ENCODE measurements at regions not wholly inside any gene's neighbourhood (a gene's known extent, or its start where the extent isn't known, plus 50 kb on each side); places are given as distances from the start of the nearest gene placed in this dataset.
"Not testable (repeated sequence)": the region's sequence is repeated elsewhere in the genome, so short reads cannot be mapped to it uniquely, and the experiment has no call there.

DNA sequence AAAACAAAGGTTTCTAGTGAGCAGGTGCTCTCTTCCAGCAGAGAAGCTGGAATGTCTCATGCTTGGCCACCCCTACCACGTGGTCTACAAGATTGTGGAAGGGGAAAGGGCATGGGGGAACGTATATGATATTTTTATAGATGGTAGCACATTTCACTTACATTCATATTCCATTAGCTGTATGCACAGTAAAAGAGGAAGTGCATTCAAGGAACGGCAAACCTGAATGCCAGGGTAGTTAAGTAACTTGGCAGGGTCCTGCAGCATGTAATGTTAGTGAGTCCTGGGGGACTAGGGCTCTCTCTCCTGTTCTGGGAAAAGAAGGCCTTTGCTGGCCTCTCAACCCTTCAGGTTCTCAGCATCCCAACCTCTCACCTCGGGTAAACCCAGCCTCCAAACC, 319.5 kb upstream of the NBPF12 start:
- H3K27me3 ChIP-seq (ENCODE audit: insufficient read depth, low read length); H3K4me1 ChIP-seq (ENCODE audit: insufficient read depth, low read length, severe bottlenecking); H3K4me3 ChIP-seq (ENCODE audit: low read depth, low read length, poor library complexity, severe bottlenecking); H3F3A ChIP-seq (ENCODE audit: insufficient read depth, low read length); H3K9me2 ChIP-seq (ENCODE audit: low read depth, low read length); H4K20me1 ChIP-seq (ENCODE audit: insufficient read depth, low read length); H3K27ac ChIP-seq (ENCODE audit: low read depth, low read length, poor library complexity, severe bottlenecking); H3K79me2 ChIP-seq (ENCODE audit: insufficient read depth, low read length); H2AFZ ChIP-seq (ENCODE audit: low read length); H3K9me3 ChIP-seq (ENCODE audit: low read length); H3K36me3 ChIP-seq (ENCODE audit: insufficient read depth, low read length); H3K4me2 ChIP-seq (ENCODE audit: low read length); H3K9ac ChIP-seq (ENCODE audit: low read length): not testable (repeated sequence)

DNA sequence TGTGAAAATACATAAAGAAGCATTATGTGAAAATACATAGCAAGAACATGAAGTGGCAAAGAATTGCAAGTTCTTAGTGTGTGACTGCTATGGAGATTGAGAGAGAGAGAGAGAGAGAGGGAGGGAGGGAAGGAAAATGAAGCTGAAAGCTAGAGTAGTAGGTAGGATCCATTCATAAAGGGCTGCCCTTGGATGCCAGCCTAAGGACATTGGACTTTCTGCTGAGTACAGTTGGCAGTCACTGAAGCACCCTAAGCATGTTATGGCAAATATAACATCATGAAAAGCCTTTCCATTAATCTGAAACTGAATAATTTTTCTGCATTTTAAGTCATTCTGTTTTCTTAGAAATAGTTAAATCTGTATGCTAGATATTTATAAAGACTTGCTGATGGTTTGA, 333.4 kb upstream of the NBPF12 start:
- not testable (repeated sequence) for H3K9ac ChIP-seq (ENCODE audit: low read length); H4K20me1 ChIP-seq (ENCODE audit: insufficient read depth, low read length); H3K27me3 ChIP-seq (ENCODE audit: insufficient read depth, low read length); H3K4me3 ChIP-seq (ENCODE audit: low read depth, low read length, poor library complexity, severe bottlenecking); H3K9me3 ChIP-seq (ENCODE audit: low read length); H3K79me2 ChIP-seq (ENCODE audit: insufficient read depth, low read length); H3K4me1 ChIP-seq (ENCODE audit: insufficient read depth, low read length, severe bottlenecking); H3K27ac ChIP-seq (ENCODE audit: low read depth, low read length, poor library complexity, severe bottlenecking); H3F3A ChIP-seq (ENCODE audit: insufficient read depth, low read length); H3K4me2 ChIP-seq (ENCODE audit: low read length); H2AFZ ChIP-seq (ENCODE audit: low read length); H3K36me3 ChIP-seq (ENCODE audit: insufficient read depth, low read length); H3K9me2 ChIP-seq (ENCODE audit: low read depth, low read length)

- not testable (repeated sequence) for H3K9me2 ChIP-seq (ENCODE audit: low read depth, low read length); H3K9me3 ChIP-seq (ENCODE audit: low read length); H3K79me2 ChIP-seq (ENCODE audit: insufficient read depth, low read length); H3K27ac ChIP-seq (ENCODE audit: low read depth, low read length, poor library complexity, severe bottlenecking); H2AFZ ChIP-seq (ENCODE audit: low read length); H3K36me3 ChIP-seq (ENCODE audit: insufficient read depth, low read length); H3K4me3 ChIP-seq (ENCODE audit: low read depth, low read length, poor library complexity, severe bottlenecking); H3K4me1 ChIP-seq (ENCODE audit: insufficient read depth, low read length, severe bottlenecking); H3F3A ChIP-seq (ENCODE audit: insufficient read depth, low read length); H3K9ac ChIP-seq (ENCODE audit: low read length); H3K27me3 ChIP-seq (ENCODE audit: insufficient read depth, low read length); H4K20me1 ChIP-seq (ENCODE audit: insufficient read depth, low read length); H3K4me2 ChIP-seq (ENCODE audit: low read length)
These were observed 337.3 kb upstream of the NBPF12 start for GRCh38 chr1:146600720-146601307.

- H3K36me3 ChIP-seq (ENCODE audit: insufficient read depth, low read length); H3F3A ChIP-seq (ENCODE audit: insufficient read depth, low read length); H3K79me2 ChIP-seq (ENCODE audit: insufficient read depth, low read length); H3K4me3 ChIP-seq (ENCODE audit: low read depth, low read length, poor library complexity, severe bottlenecking); H3K27me3 ChIP-seq (ENCODE audit: insufficient read depth, low read length); H4K20me1 ChIP-seq (ENCODE audit: insufficient read depth, low read length); H3K27ac ChIP-seq (ENCODE audit: low read depth, low read length, poor library complexity, severe bottlenecking); H3K4me2 ChIP-seq (ENCODE audit: low read length); H3K9ac ChIP-seq (ENCODE audit: low read length); H3K9me3 ChIP-seq (ENCODE audit: low read length); H3K4me1 ChIP-seq (ENCODE audit: insufficient read depth, low read length, severe bottlenecking); H2AFZ ChIP-seq (ENCODE audit: low read length); H3K9me2 ChIP-seq (ENCODE audit: low read depth, low read length): not testable (repeated sequence)
These were observed 338.2 kb upstream of the NBPF12 start for GRCh38 chr1:146599906-146600305.

DNA sequence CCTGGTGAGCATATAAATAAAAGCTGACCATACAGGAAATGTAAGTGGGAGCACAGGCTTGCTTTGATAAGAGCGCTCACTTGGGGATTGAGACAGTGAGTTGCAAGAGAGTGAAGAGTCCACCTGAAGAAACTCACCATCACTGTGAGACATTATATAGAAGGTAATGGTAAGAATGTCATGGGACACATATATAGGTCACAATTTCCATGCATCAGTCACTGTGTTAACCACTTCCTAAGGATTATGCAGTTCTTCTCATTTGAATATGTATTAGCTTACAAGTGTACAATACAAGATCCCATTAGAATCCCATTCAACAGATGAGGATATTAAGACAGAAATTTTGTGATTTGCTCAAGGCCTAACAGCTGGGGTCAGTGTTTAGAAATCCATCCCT, 352.4 kb upstream of the NOTCH2NLA start:
- not testable (repeated sequence) for H3K9ac ChIP-seq (ENCODE audit: low read length); H3K9me3 ChIP-seq (ENCODE audit: low read length); H4K20me1 ChIP-seq (ENCODE audit: insufficient read depth, low read length); H3K9me2 ChIP-seq (ENCODE audit: low read depth, low read length); H3K4me2 ChIP-seq (ENCODE audit: low read length); H3F3A ChIP-seq (ENCODE audit: insufficient read depth, low read length); H3K27me3 ChIP-seq (ENCODE audit: insufficient read depth, low read length); H3K4me3 ChIP-seq (ENCODE audit: low read depth, low read length, poor library complexity, severe bottlenecking); H2AFZ ChIP-seq (ENCODE audit: low read length); H3K36me3 ChIP-seq (ENCODE audit: insufficient read depth, low read length); H3K4me1 ChIP-seq (ENCODE audit: insufficient read depth, low read length, severe bottlenecking); H3K27ac ChIP-seq (ENCODE audit: low read depth, low read length, poor library complexity, severe bottlenecking); H3K79me2 ChIP-seq (ENCODE audit: insufficient read depth, low read length)

GRCh38 chr1:146567541-146567940, 338.7 kb upstream of the NOTCH2NLA start:
- H3K27me3 ChIP-seq (ENCODE audit: insufficient read depth, low read length); H3K4me2 ChIP-seq (ENCODE audit: low read length); H3K9me3 ChIP-seq (ENCODE audit: low read length); H4K20me1 ChIP-seq (ENCODE audit: insufficient read depth, low read length); H3K9me2 ChIP-seq (ENCODE audit: low read depth, low read length); H2AFZ ChIP-seq (ENCODE audit: low read length); H3K4me3 ChIP-seq (ENCODE audit: low read depth, low read length, poor library complexity, severe bottlenecking); H3F3A ChIP-seq (ENCODE audit: insufficient read depth, low read length); H3K4me1 ChIP-seq (ENCODE audit: insufficient read depth, low read length, severe bottlenecking); H3K36me3 ChIP-seq (ENCODE audit: insufficient read depth, low read length); H3K9ac ChIP-seq (ENCODE audit: low read length); H3K27ac ChIP-seq (ENCODE audit: low read depth, low read length, poor library complexity, severe bottlenecking); H3K79me2 ChIP-seq (ENCODE audit: insufficient read depth, low read length): not testable (repeated sequence)

DNA sequence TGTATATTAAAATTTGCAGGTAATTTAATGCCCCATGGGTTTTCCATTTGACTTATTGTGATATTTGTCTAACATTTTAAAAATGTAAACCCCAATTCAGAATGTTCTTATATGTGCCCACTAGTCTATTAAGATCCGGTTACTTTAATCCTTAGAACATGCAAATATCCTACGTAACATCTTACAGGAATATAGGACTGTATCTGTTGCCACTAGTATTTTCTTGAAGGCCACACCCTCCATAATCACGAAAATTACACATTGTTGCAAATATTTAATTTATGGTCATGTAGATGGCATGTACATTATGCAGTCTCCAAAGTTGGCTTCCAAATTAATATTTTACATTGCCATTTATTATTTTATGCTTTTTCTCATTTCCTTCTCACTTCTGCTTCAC, 329.2 kb upstream of the NOTCH2NLA start:
- not testable (repeated sequence) for H3K9ac ChIP-seq (ENCODE audit: low read length); H3K36me3 ChIP-seq (ENCODE audit: insufficient read depth, low read length); H3F3A ChIP-seq (ENCODE audit: insufficient read depth, low read length); H3K4me3 ChIP-seq (ENCODE audit: low read depth, low read length, poor library complexity, severe bottlenecking); H3K4me2 ChIP-seq (ENCODE audit: low read length); H3K27ac ChIP-seq (ENCODE audit: low read depth, low read length, poor library complexity, severe bottlenecking); H2AFZ ChIP-seq (ENCODE audit: low read length); H3K9me2 ChIP-seq (ENCODE audit: low read depth, low read length); H3K79me2 ChIP-seq (ENCODE audit: insufficient read depth, low read length); H3K27me3 ChIP-seq (ENCODE audit: insufficient read depth, low read length); H4K20me1 ChIP-seq (ENCODE audit: insufficient read depth, low read length); H3K9me3 ChIP-seq (ENCODE audit: low read length); H3K4me1 ChIP-seq (ENCODE audit: insufficient read depth, low read length, severe bottlenecking)

- not testable (repeated sequence) for H3K9ac ChIP-seq (ENCODE audit: low read length); H3F3A ChIP-seq (ENCODE audit: insufficient read depth, low read length); H3K79me2 ChIP-seq (ENCODE audit: insufficient read depth, low read length); H3K4me1 ChIP-seq (ENCODE audit: insufficient read depth, low read length, severe bottlenecking); H3K27me3 ChIP-seq (ENCODE audit: insufficient read depth, low read length); H4K20me1 ChIP-seq (ENCODE audit: insufficient read depth, low read length); H3K4me3 ChIP-seq (ENCODE audit: low read depth, low read length, poor library complexity, severe bottlenecking); H3K27ac ChIP-seq (ENCODE audit: low read depth, low read length, poor library complexity, severe bottlenecking); H3K4me2 ChIP-seq (ENCODE audit: low read length); H2AFZ ChIP-seq (ENCODE audit: low read length); H3K9me3 ChIP-seq (ENCODE audit: low read length); H3K9me2 ChIP-seq (ENCODE audit: low read depth, low read length); H3K36me3 ChIP-seq (ENCODE audit: insufficient read depth, low read length)
These were observed 327.6 kb upstream of the NOTCH2NLA start for GRCh38 chr1:146556405-146556804.
